Gastrocnemius medialis (tissue), 4 donors: ENCODE measurements at regions not wholly inside any gene's neighbourhood (a gene's known extent, or its start where the extent isn't known, plus 50 kb on each side); places are given as distances from the start of the nearest gene placed in this dataset.

Source experiments
- POLR2A ChIP-seq, 2 donors: fragments of 450-650 bp; IDR thresholded peaks; one replicate each; pipeline ENCODE4 v1.6.1; 2017; ENCODE audit warnings: antibody characterized with exemption in 2 of 2, mild to moderate bottlenecking in 2 of 2, moderate library complexity in 2 of 2
- TF ChIP-seq, protein P1 (sequence below), 5 experiments: fragments of 450-650 bp in 3 of 5; fragments of 200-600 bp in 2 of 5; sonication (generic) in 2 of 5; IDR thresholded peaks in 4 of 5; conservative IDR thresholded peaks in 1 of 5; 1 replicate in 4 of 5; 2 replicates in 1 of 5; pipeline ENCODE4 v1.5.1; 2016 to 2019; ENCODE audit warnings: antibody characterized with exemption in 5 of 5, mild to moderate bottlenecking in 3 of 5, moderate library complexity in 3 of 5

DNA sequence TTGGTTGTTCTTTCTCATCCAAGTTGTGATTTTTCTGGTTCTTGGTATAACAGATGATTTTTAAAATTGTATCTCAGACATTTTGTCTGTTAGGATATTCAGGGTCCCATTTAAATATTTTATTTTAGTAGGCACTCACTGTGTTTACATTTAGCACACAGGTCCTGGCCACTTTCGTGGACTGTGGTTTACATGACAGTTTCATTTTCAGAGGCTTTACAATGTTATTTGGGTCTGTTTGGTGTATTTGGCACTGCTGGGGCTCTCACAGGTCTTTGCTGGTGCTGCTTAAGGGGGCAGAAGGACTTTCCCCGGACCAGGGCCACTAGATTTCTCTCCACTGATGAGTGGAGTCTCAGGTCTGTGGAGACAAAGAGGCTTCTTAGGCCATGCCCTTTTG is 75.5 kb upstream of the TGM3 start:
- TF ChIP-seq, protein P1, sequence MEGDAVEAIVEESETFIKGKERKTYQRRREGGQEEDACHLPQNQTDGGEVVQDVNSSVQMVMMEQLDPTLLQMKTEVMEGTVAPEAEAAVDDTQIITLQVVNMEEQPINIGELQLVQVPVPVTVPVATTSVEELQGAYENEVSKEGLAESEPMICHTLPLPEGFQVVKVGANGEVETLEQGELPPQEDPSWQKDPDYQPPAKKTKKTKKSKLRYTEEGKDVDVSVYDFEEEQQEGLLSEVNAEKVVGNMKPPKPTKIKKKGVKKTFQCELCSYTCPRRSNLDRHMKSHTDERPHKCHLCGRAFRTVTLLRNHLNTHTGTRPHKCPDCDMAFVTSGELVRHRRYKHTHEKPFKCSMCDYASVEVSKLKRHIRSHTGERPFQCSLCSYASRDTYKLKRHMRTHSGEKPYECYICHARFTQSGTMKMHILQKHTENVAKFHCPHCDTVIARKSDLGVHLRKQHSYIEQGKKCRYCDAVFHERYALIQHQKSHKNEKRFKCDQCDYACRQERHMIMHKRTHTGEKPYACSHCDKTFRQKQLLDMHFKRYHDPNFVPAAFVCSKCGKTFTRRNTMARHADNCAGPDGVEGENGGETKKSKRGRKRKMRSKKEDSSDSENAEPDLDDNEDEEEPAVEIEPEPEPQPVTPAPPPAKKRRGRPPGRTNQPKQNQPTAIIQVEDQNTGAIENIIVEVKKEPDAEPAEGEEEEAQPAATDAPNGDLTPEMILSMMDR (IDR thresholded peaks at IDR 0.05 in 4 of 5, conservative IDR thresholded peaks at IDR 0.05 in 1 of 5), result no peak
- no peak for TF ChIP-seq POLR2A (IDR thresholded peaks at IDR 0.05)
